ENCODE measurements at regions not wholly inside any gene's neighbourhood (a gene's known extent, or its start where the extent isn't known, plus 50 kb on each side); places are given as distances from the start of the nearest gene placed in this dataset.

GRCh38 chr10:29063806-29064644 is 224.8 kb upstream of the LYZL1 start:
- TF ChIP-seq CTCF (IDR thresholded peaks at IDR 0.05; ENCODE audit: insufficient read depth, low read depth, low read length) = no peak
- TF ChIP-seq EZH2 (IDR thresholded peaks at IDR 0.05; ENCODE audit: insufficient read depth, low read length) = no peak
- Histone ChIP-seq H3K9me3 (ENCODE audit: insufficient read depth, low read depth, low read length) (no peaks in the 10 kb centered on the region), H3K4me1 (ENCODE audit: insufficient read depth, low read length) (peaks cover 14% of the 10 kb centered on the region), H4K20me1 (ENCODE audit: insufficient read depth, low read length) (no peaks in the 10 kb centered on the region), H3K4me2 (ENCODE audit: low read length) (peak overlapping the region; percentile 62), H3K9ac (ENCODE audit: low read length) (no peak overlapping the region), H3K79me2 (ENCODE audit: insufficient read depth, low read length) (no peaks in the 10 kb centered on the region), H3K36me3 (ENCODE audit: insufficient read depth, low read length) (no peaks in the 10 kb centered on the region), H3K4me3 (ENCODE audit: insufficient read depth, low read depth, low read length) (no peak overlapping the region), H3K27me3 (ENCODE audit: insufficient read depth, low read length) (peaks cover 2% of the 10 kb centered on the region), H2AFZ (ENCODE audit: low read depth, low read length) (no peak overlapping the region), H3K27ac (ENCODE audit: low read depth, low read length) (no peak overlapping the region)
- Mint-ChIP-seq H3K27ac (ENCODE audit: unreplicated experiment) (peak overlapping the region; percentile 70), H3K9me3 (ENCODE audit: unreplicated experiment) (no peaks in the 10 kb centered on the region), H3K4me3 (ENCODE audit: unreplicated experiment) (peak overlapping the region; percentile 3), H3K36me3 (ENCODE audit: low read depth, unreplicated experiment) (no peaks in the 10 kb centered on the region), H3K4me1 (ENCODE audit: low read depth, unreplicated experiment) (peaks cover 21% of the 10 kb centered on the region), H3K27me3 (ENCODE audit: low read depth, unreplicated experiment) (no peaks in the 10 kb centered on the region)
- FAIRE-seq = no peak
- DNase-seq (ENCODE audit: low read depth) = peak; percentile 87

- DNase-seq (ENCODE audit: low read depth) (no peak), FAIRE-seq (no peak)
- peaks cover 3% of the 10 kb centered on the region for H3K27me3 ChIP-seq (ENCODE audit: insufficient read depth, low read length)
- no peak overlapping the region for H2AFZ ChIP-seq (ENCODE audit: low read depth, low read length)
- peak overlapping the region; percentile 29 for H3K4me3 Mint-ChIP-seq (ENCODE audit: unreplicated experiment)
- H3K4me1 Mint-ChIP-seq (ENCODE audit: low read depth, unreplicated experiment) = peaks cover 28% of the 10 kb centered on the region
- no peaks in the 10 kb centered on the region for H4K20me1 ChIP-seq (ENCODE audit: insufficient read depth, low read length)
- no peaks in the 10 kb centered on the region for H3K9me3 ChIP-seq (ENCODE audit: insufficient read depth, low read depth, low read length)
- H3K4me2 ChIP-seq (ENCODE audit: low read length) = peak overlapping the region; percentile 62
- peak overlapping the region; percentile 70 for H3K27ac Mint-ChIP-seq (ENCODE audit: unreplicated experiment)
- no peak overlapping the region for H3K4me3 ChIP-seq (ENCODE audit: insufficient read depth, low read depth, low read length)
- TF ChIP-seq EZH2 (IDR thresholded peaks at IDR 0.05; ENCODE audit: insufficient read depth, low read length) (no peak), CTCF (IDR thresholded peaks at IDR 0.05; ENCODE audit: insufficient read depth, low read depth, low read length) (no peak)
- H3K36me3 ChIP-seq (ENCODE audit: insufficient read depth, low read length) = no peaks in the 10 kb centered on the region
- no peaks in the 10 kb centered on the region for H3K36me3 Mint-ChIP-seq (ENCODE audit: low read depth, unreplicated experiment)
- H3K9ac ChIP-seq (ENCODE audit: low read length) = no peak overlapping the region
- no peak overlapping the region for H3K27ac ChIP-seq (ENCODE audit: low read depth, low read length)
- peaks cover 14% of the 10 kb centered on the region for H3K4me1 ChIP-seq (ENCODE audit: insufficient read depth, low read length)
- no peaks in the 10 kb centered on the region for H3K79me2 ChIP-seq (ENCODE audit: insufficient read depth, low read length)
- H3K9me3 Mint-ChIP-seq (ENCODE audit: unreplicated experiment) = no peaks in the 10 kb centered on the region
- H3K27me3 Mint-ChIP-seq (ENCODE audit: low read depth, unreplicated experiment) = no peaks in the 10 kb centered on the region
These were observed 224.2 kb upstream of the LYZL1 start for GRCh38 chr10:29064680-29065079.

GRCh38 chr10:29067161-29067560 is 221.7 kb upstream of the LYZL1 start:
- DNase-seq (ENCODE audit: low read depth) (peak; percentile 51), FAIRE-seq (no peak)
- Histone ChIP-seq H3K4me3 (ENCODE audit: insufficient read depth, low read depth, low read length) (no peak overlapping the region), H3K9me3 (ENCODE audit: insufficient read depth, low read depth, low read length) (no peaks in the 10 kb centered on the region), H3K4me2 (ENCODE audit: low read length) (no peak overlapping the region), H4K20me1 (ENCODE audit: insufficient read depth, low read length) (no peaks in the 10 kb centered on the region), H3K4me1 (ENCODE audit: insufficient read depth, low read length) (peaks cover 14% of the 10 kb centered on the region), H3K36me3 (ENCODE audit: insufficient read depth, low read length) (no peaks in the 10 kb centered on the region), H3K9ac (ENCODE audit: low read length) (no peak overlapping the region), H2AFZ (ENCODE audit: low read depth, low read length) (no peak overlapping the region), H3K27ac (ENCODE audit: low read depth, low read length) (no peak overlapping the region), H3K27me3 (ENCODE audit: insufficient read depth, low read length) (peaks cover 3% of the 10 kb centered on the region), H3K79me2 (ENCODE audit: insufficient read depth, low read length) (no peaks in the 10 kb centered on the region)
- Mint-ChIP-seq H3K36me3 (ENCODE audit: low read depth, unreplicated experiment) (no peaks in the 10 kb centered on the region), H3K27me3 (ENCODE audit: low read depth, unreplicated experiment) (peaks cover 2% of the 10 kb centered on the region), H3K4me3 (ENCODE audit: unreplicated experiment) (no peak overlapping the region), H3K9me3 (ENCODE audit: unreplicated experiment) (no peaks in the 10 kb centered on the region), H3K27ac (ENCODE audit: unreplicated experiment) (no peak overlapping the region), H3K4me1 (ENCODE audit: low read depth, unreplicated experiment) (peaks cover 31% of the 10 kb centered on the region)
- TF ChIP-seq EZH2 (IDR thresholded peaks at IDR 0.05; ENCODE audit: insufficient read depth, low read length) (no peak), CTCF (IDR thresholded peaks at IDR 0.05; ENCODE audit: insufficient read depth, low read depth, low read length) (no peak)
